Activated T-helper 9 cell treated with anti-CD3 and anti-CD28 coated beads, Interleukin-2, amount 50 U/mL, for 16 hours (primary cell): ENCODE measurements at regions not wholly inside any gene's neighbourhood (a gene's known extent, or its start where the extent isn't known, plus 50 kb on each side); places are given as distances from the start of the nearest gene placed in this dataset.

Source experiments
- DNase-seq: peaks from one replicate; pipeline ENCODE4 v3.0.0-alpha.2; 2020; ENCODE audit warnings: low read depth

DNA sequence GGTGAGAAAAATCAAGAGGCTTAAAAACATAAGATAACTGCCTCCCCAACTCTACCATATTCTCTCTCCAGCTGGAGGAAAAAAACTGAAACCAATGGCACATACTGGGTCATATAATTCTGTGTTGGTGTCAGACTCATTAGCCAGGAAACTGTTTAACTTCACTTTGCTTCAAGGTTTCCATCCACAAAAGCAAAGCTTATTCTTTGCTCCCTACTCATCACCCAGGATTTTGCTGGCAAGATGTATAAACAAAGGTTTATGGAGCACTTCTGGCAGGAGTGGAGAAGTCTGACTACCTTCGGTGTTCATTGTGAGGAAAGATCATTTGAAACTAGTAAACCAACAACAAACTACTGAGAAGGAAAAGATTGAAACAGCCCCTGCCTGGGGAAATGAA lies 197.5 kb upstream of the SERP2 start:
- DNase-seq = no peak

DNA sequence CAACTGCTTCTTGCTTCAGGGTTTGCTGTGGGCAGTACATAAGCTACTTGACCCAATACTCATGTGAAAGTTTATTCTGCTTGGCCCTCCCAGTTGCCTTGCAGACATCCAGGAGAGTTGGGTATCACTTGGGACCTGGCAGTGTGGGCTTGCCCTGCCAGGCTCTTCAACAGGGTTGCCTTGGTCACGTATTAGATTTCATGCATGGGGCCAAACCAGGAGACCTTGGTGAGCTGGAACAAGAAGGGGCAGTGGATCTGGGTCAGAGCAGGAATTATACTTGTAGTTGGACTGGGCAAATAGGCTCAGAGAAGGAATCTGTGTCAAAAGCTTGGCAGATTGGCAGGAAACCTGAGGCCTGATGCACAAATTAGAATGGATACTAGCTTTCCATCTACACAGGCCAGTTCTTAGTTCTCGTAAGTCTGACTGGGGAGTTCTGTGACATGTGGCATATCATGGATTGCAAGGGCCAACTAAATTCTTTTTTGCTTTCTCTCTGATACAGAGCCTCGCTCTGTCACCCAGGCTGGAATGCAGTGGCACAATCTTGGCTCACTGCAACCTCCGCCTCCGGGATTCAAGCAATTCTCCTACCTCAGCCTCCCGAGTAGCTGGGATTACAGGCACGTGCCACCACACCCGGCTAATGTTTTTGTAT lies 192.6 kb upstream of the SERP2 start:
- DNase-seq = no peak

DNA sequence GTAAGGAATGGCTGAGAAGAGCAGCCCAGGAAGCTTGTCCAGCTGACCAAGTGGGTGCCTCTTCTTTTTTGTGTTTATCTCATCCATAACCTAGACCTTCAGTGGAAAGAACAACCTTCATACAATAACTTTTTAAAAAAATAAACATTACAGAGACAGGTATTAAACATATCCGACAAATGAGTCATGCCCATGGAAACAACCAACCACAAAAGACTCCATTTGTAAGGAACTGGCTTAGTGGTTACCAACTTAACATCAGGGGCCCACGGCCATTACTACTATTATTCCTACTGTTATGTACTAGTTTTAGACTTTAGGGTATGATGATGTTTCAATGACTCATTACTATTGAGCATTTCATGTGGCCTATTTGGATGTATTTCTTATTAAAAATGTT lies 191.7 kb upstream of the SERP2 start:
- DNase-seq = no peak

DNA sequence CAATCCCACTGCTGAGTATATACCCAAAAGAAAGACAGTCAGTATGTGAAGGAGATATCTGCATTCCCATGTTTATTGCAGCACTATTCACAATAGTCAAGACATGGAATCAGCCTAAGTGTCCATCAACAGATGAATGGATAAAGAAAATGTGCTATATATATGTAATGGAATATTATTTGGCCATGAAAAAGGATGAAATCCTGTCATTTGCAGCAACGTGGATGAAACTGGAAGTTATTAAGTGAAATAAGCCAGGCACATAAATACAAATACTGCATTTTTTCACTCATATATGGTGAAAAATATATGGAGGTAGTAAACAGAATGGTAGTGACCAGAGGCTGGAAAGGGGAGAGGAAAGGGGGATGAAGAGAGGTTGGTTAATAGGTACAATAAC lies 188.9 kb upstream of the SERP2 start:
- no peak for DNase-seq

DNA sequence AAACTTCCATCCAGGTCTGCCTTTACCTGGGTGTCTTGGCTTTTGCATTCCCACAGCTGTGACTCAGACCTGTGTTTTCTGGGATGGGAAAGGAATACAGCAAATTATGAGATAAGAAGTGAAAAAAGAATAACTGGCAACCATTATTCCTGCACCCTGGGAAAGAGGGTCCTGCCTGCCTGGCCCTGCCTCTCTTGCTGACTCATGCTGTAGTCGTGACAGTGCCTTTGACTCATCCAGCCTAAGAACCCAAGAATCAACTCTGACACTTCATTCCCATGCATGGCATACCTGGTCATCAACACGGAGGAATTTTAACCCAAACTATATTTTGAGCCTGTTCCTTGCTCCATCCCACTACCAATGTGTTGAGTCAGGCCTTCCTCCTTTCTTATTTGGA lies 185.4 kb upstream of the SERP2 start:
- no peak for DNase-seq

DNA sequence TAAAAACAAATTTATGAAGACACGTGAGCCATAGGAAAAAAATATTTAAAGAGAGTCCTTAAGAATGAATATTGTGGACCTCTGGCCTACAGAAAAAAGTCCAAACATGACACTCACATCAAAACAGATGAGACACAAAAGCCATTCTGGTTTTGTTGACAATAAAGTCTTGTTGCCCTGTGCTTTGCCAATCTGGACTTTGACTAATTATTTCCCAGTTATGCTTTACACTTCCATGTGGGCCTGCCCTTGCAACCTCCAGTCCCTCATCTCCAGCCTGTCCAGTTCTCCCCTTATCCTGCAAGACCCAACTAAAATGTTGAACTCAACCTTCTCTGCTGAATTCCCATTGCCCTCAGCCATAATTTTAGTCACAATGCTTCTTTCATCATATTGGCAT lies 184.5 kb upstream of the SERP2 start:
- no peak for DNase-seq

DNA sequence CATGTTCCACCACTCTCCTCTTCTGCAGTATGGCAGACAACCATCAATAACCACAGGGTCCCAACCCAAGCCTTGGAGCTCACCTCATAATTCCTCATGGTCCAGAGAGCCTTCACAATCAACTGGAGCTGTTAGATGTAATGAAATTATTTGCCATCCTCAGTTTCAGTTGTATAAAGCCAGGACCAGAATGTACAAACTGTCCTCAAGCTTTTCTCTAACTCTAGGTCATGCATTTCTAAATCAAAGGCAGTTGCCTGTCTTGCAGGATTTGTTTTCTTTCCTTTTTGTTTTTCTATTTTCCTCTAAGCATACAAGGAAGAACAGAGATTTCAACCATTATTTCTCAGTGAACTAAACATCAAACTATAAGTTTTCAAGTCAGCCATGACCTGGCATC lies 182.5 kb upstream of the SERP2 start:
- no peak for DNase-seq

DNA sequence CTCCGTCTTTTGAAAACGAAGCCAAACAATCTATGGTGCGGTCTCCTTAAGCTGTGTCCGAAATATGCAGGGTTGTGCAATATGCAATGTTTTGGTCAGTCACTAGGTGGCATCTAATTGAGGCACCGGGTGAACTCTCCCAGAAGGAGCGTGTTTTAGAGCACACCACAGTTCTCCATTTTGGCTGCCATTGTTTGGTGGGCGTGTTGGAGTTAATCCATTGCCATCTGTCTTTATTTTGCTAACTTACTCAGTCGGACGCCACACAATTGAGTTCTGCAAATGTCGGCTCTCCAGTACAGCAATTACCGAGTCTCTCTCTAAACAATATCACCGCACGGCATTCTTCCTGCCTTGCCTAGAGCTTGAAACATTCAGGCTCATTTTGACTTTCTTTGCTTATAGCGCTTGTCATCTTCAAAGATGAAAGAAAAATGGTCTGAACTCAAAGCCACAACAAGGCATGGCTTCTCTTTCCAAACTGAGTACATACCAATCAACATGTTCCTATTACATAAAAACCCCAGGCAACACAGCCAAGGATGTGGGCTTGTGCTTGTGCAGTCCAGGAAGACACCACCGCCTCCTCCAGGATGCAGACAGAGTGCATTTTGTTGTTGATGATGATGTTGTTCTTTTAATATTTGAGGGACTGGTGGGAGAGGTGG lies 182.0 kb upstream of the SERP2 start:
- no peak for DNase-seq

DNA sequence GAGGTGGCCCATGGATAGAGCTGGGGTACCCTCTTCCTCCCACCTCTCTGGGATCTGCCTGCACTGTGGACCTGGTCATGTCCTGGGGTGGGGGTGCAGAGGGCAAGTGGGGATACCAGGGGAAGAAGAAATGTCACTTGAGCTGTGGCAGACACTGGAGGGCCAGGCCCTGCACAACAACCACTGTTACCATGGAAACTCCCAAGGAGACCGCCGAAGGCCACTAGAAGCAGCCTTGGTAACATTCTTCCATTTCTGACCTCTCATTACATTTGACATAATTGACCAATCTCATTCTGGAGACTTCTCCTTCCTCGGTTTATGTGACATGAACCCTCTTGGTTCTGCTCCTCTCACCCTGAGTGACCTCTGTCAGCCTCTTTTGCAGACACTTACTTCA lies 179.9 kb upstream of the SERP2 start:
- no peak for DNase-seq

DNA sequence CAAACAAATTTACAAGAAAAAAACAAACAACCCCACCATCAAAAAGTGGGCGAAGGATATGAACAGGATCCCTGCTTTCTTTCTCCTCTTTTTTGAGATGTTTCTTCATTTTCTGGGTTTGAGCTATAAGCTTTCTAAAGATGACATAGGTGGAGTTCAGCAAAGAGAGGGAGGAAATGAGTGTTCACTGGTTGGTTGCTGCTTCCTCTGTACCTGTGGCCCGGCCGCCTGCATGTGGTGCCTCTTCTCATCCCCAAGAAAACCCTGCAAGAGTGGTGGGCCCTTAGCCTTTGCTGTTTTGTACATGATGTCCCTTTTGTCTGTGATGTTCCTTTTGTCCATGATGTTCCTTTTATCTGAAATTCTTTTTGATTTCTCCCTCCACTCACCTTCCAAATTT lies 178.4 kb upstream of the SERP2 start:
- no peak for DNase-seq

DNA sequence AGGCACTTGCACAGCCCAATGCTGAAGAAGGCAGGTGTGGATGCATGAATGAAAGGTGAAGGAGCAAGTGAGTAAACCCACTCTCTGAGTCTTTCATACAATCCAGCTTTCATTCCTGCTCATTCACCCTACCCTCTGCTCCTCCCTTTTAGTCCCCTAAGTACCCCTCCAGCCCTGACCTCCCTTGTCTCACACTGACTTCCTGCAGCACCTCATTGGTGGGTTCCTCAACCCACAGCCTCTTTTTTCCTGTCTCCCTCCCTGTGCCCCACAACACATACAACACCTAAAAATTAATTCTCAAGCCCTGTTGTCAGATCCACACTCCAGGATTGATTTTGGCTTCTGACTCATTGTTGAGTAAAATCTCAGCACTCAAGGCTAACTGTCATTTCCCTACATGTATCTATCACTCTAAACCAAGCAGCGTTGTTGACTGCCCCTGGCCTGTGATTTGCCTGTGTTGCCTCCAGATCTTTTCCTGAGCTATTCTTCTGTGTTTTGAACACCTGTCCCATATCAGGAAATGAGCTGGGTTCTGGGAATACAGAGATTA lies 177.3 kb upstream of the SERP2 start:
- no peak for DNase-seq

DNA sequence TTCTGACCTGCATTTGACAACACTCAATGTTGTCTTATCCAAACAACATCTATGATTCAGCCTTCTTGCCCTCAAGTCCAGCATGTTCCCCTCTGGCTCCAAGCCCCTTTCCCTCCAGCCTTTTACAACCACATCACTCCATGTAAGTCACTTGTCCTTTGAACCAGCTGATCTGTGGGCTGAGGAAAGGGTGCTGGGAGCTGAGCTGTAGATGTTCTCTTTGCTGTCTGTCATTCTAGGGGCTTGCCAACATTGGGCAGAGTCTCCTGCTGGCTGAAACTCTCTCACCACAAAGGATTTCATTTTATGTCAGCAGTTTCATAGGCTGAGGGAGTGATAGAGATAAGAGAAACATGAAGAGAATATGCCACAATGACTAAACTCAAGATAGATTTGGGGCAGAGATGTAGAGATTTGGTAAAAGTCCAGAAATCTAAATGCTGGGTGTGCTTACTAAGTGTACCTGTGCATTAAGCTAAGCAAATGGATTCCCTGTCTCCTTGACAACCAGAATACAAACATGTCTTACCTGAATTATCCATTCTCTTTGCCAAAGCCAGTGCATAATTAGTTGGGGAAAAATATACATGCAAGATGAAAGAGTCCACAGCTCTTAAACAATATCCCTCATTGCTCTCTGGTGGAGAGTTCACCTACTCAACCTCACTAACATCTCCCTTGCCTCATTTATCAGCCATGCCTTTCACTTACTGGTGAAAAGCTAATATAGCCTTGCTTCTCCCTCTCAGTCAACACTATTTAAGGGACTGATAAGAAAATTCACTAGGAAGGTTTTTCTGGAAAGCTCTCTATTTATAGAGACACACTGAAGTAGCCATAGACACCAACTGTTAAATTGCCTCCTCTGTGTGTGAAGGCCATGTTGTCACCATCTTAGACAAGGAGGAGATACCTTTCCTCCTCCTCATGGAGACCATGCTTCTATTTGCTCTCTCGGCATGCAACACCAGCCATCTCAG lies 175.5 kb upstream of the SERP2 start:
- DNase-seq = no peak

DNA sequence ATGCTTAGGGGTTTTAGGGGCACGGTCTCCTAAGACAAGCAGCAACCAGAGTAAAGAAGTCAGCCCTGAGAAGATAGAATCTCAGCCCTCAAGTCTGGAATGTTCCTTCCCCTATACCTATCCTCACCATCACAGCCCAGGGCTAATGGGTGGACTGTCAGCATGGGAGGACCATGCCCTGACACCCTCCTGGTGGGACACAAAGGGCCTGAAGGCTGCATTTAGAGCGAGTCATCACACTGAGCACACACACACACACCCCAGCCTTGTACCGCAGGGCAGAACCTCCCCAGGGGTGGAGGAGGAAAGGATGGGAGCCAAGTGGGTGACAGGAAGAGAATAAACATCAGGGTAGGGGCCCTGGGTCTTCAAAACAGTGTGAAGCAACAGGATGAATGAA lies 174.8 kb upstream of the SERP2 start:
- no peak for DNase-seq

DNA sequence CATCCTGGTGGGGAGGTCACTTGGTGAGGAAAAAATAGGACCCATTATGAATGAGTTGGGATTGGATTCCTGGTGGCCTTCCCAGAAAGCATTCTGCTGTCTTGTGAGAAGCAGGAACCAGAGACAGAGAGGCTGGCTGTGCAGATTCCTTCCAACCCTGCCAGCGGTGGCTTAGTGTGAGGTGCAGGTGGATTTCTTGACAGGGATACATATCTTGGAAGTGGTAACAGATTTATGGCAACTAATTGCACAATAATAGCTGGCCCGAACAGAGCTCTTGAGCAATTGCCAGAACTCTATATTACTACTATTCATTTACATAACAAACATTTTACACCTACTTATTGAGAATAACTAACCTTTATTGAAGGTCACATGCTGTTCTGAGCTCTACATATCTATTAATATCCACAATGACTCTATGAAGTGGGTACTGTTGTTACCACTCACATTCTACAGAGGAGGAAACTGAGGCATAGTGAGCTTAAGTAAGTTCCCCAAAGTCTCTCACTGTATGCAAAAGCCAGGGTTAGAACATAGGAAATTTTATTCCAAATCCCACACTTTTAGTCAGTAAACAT lies 173.9 kb upstream of the SERP2 start:
- DNase-seq = no peak

DNA sequence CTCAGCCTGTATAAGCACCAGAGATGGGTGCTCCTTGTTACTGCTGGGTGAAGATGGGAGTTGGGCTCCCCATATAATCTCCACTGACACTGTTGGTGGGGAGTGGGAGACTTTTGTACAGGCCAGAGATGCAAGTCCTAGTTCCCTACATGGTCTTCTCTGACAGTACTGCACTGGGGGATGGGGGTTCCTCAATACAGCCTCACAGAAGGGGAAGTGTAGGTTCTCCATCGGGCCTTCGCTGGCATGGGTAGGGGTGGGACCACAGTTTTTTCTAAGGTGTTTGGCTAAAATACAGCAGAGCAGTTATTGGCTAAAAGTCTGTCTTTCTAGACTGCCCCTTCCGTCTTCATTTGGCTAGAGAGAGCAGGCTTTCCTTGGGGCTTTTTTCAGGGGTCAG lies 167.2 kb upstream of the SERP2 start:
- no peak for DNase-seq

DNA sequence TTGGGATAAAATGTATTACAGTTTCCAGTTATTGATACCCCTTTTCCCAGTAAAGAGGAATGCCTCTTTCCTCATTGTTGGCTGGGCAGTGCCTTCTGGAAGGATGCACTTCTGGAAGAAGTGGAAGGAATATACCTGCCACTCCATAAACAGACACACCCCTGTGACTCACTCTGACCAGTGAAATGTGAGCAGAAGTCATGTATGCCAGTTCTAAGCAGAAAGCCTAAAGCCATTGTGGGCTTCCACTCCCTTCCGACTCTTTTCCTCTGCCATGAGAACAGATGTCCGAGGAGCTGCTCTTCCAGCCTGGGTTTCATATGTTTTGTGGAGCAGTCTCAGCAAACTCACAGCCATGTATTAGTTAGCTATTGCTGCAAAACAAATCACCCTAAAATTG lies 166.1 kb upstream of the SERP2 start:
- no peak for DNase-seq

DNA sequence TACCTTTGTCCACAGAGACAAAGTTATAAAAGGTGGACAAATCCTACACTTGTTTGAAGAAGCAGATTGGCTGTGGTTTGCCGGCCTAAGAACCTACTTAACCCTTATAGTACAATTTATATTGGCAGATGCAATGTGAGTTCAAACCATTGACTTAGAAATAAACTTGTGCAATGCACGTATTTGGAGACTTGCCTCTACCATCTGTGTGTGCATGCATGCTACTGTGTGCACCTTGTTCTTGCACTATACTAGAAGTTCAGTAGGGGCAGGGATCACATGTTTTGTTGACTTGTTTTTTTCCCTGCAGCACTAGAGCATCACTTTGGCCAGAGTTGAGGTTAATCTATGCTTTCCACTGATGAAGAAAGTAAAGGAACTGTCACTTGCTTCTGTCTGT lies 163.1 kb upstream of the SERP2 start:
- DNase-seq = no peak

DNA sequence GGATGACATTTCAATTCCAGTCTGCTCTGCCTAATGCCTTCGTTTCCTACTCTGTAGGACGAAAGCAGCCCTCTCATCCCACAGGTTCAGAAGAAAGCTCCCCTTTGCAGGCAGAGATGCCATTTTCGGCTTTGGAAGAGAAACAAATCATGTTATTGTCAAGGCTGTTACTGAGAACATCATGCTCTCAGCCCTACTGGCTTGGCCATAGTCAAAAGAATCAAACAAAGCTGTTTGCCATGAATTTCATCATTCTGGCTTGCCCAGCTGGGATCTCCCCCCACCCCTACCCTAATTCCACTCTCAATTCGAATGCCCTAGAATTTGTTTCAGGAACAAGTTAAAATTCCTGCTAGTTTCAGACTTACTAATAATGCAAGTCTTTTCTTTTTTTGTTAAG lies 162.3 kb upstream of the SERP2 start:
- no peak for DNase-seq

DNA sequence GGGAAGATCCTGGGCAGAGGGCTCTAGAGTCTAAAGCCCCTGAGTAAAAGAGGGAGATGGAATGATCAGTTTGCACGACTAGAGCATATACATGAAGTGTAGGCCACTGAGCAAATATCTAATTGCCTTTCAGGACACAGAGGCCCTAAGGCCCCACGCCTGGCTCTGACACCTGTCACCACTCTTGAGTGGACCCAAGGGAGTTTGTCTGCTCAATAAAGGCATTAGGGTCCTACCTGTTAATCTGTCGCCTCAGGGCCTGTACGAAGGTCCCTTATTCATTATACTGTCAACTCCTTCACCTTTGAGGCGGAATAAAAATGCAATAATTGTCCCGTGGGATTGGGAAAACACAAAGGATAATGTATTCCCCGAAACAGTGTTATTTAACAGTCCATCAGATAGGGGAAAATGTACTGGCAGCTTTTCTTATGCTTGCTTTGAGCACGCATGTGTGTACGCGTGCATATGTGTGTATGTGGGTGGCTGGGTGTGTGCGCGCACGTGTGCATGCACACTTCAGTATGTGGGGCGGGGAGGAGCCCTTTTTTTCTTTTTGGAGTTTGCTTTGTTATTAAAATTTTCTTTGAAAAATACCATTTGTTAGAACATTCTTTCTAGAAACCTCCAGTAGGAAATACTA lies 161.8 kb upstream of the SERP2 start:
- no peak for DNase-seq

DNA sequence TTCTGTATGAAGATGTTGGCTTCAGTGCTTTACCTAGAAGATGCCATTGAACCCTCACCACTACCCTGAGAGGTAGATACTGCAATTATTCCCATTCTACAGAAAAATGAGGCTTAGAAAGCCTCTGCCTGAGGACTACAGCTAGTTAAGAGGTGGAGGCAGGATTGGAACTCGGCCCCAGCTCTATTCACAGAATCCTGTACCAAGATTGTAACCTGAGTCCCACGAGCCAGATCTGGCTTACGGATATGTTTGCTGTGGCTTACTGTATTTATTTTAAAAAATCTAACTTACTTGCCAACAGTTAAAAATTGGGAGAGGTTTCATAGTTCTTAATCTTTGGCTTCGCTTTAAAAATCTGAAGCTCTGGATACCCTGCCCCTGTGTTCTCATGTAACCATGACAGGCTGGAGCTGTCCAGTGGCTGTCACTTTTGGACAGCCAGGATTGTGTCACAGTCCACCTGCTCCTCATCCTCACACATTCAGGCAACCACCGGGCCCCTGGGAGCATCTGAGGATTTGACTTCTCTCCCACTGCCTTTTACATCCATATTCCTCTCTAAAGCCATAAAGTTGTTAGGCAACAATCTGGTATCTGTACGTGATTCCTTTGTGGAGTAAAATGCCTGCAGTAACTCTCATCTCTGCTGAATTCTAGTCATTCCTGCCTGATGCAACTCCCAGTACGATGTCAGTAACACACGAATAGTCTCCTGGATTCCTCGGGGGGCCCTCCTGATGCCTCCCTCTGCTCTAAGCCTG lies 160.8 kb upstream of the SERP2 start:
- DNase-seq = no peak
